Fibroblast of lung (primary cell): ENCODE measurements at regions not wholly inside any gene's neighbourhood (a gene's known extent, or its start where the extent isn't known, plus 50 kb on each side); places are given as distances from the start of the nearest gene placed in this dataset.

ENCODE experiments used
- EZH2 ChIP-seq: IDR thresholded peaks from 2 replicates; pipeline ENCODE4 v1.5.1; 2012; ENCODE audit warnings: low read length, control low read depth, mild to moderate bottlenecking; ENCODE audit errors: missing control alignments
- TF ChIP-seq, protein P1 (sequence below), 2 donors: IDR thresholded peaks in 1 of 2; conservative IDR thresholded peaks in 1 of 2; 1 replicate in 1 of 2; 2 replicates in 1 of 2; pipeline ENCODE4 v1.5.1; 2011 to 2012; ENCODE audit warnings: low read length in 2 of 2, control low read depth in 1 of 2, inconsistent platforms in 1 of 2, low read depth in 1 of 2, mild to moderate bottlenecking in 1 of 2

DNA sequence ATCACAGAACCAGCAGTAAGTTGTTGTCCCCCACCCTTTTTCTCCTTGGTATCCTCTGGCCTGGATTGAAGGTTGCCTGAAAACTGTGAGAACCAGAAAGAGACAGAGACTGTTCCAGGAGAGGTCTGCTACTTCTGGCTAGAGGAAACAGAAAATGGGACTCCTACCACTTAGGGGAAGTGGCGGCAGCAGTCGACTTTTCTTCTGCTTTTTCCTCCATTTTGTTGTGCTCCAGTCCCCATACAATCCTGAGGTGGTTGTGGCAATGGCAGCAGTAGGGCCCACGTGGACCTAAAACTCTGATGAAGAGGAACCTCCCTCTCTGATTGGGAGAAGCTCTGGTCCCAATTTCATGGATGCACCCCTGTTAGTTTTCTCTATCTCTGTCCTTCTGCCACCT, 76.0 kb upstream of the SORL1 start:
- no peak for TF ChIP-seq EZH2
- TF ChIP-seq, protein P1, sequence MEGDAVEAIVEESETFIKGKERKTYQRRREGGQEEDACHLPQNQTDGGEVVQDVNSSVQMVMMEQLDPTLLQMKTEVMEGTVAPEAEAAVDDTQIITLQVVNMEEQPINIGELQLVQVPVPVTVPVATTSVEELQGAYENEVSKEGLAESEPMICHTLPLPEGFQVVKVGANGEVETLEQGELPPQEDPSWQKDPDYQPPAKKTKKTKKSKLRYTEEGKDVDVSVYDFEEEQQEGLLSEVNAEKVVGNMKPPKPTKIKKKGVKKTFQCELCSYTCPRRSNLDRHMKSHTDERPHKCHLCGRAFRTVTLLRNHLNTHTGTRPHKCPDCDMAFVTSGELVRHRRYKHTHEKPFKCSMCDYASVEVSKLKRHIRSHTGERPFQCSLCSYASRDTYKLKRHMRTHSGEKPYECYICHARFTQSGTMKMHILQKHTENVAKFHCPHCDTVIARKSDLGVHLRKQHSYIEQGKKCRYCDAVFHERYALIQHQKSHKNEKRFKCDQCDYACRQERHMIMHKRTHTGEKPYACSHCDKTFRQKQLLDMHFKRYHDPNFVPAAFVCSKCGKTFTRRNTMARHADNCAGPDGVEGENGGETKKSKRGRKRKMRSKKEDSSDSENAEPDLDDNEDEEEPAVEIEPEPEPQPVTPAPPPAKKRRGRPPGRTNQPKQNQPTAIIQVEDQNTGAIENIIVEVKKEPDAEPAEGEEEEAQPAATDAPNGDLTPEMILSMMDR (conservative IDR thresholded peaks at IDR 0.05 in 1 of 2, IDR thresholded peaks at IDR 0.05 in 1 of 2; ENCODE audit: low read depth in 1 of 2, low read length in 2 of 2): no peak
